ENCODE measurements at regions not wholly inside any gene's neighbourhood (a gene's known extent, or its start where the extent isn't known, plus 50 kb on each side); places are given as distances from the start of the nearest gene placed in this dataset.
"Not testable (repeated sequence)": the region's sequence is repeated elsewhere in the genome, so short reads cannot be mapped to it uniquely, and the experiment has no call there.

GRCh38 chr4:120636120-120636630 lies 286.4 kb downstream of the PRDM5 start:
- no peak for DNase-seq

GRCh38 chr4:120633810-120634209 lies 288.7 kb downstream of the PRDM5 start:
- no peak for DNase-seq

- DNase-seq = no peak
Observed at GRCh38 chr4:120630427-120630826, 292.1 kb downstream of the PRDM5 start.

- DNase-seq = no peak
Observed at GRCh38 chr4:120629546-120630108, 292.9 kb downstream of the PRDM5 start.

- no peak for DNase-seq
Observed at GRCh38 chr4:120622601-120623000, 299.9 kb downstream of the PRDM5 start.

- no peak for DNase-seq
Observed at GRCh38 chr4:120617171-120617570, 305.4 kb downstream of the PRDM5 start.

GRCh38 chr4:120616041-120616440 lies 306.5 kb downstream of the PRDM5 start:
- no peak for DNase-seq

GRCh38 chr4:120613778-120614177 lies 308.7 kb downstream of the PRDM5 start:
- DNase-seq = no peak

GRCh38 chr4:120611092-120611491 lies 311.4 kb downstream of the PRDM5 start:
- DNase-seq = no peak

GRCh38 chr4:120591038-120591437 lies 331.5 kb downstream of the PRDM5 start:
- no peak for DNase-seq

GRCh38 chr4:120589787-120590186 lies 332.7 kb downstream of the PRDM5 start:
- DNase-seq = no peak

- DNase-seq = no peak
Observed at GRCh38 chr4:120568731-120569130, 353.8 kb downstream of the PRDM5 start.

GRCh38 chr4:120561648-120562047 lies 360.9 kb downstream of the PRDM5 start:
- DNase-seq = no peak

- no peak for DNase-seq
Observed at GRCh38 chr4:120557372-120557771, 365.2 kb downstream of the PRDM5 start.

- DNase-seq = no peak
Observed at GRCh38 chr4:120555058-120555457, 367.5 kb downstream of the PRDM5 start.

GRCh38 chr4:120554086-120554485 lies 368.4 kb downstream of the PRDM5 start:
- DNase-seq = no peak

GRCh38 chr4:120550624-120551220 lies 371.8 kb downstream of the PRDM5 start:
- not testable (repeated sequence) for DNase-seq

- DNase-seq = no peak
Observed at GRCh38 chr4:120549011-120549570, 373.4 kb downstream of the PRDM5 start.

- DNase-seq = no peak
Observed at GRCh38 chr4:120545391-120545790, 377.1 kb downstream of the PRDM5 start.

GRCh38 chr4:120544838-120545237 lies 377.7 kb downstream of the PRDM5 start:
- DNase-seq = no peak

GRCh38 chr4:120540625-120541024 lies 381.9 kb downstream of the PRDM5 start:
- no peak for DNase-seq

- DNase-seq = no peak
Observed at GRCh38 chr4:120536884-120537283, 385.6 kb downstream of the PRDM5 start.

GRCh38 chr4:120528428-120528827 lies 394.1 kb downstream of the PRDM5 start:
- DNase-seq = no peak

GRCh38 chr4:120526033-120526432 lies 396.5 kb downstream of the PRDM5 start:
- no peak for DNase-seq

- DNase-seq = no peak
Observed at GRCh38 chr4:120525106-120525505, 397.4 kb downstream of the PRDM5 start.
